C4-2B (cell line): ENCODE measurements at regions not wholly inside any gene's neighbourhood (a gene's known extent, or its start where the extent isn't known, plus 50 kb on each side); places are given as distances from the start of the nearest gene placed in this dataset.
A peak's percentile ranks its signal among the peaks of the same experiment; 100 is the strongest.

Experiments used
- H3K27ac ChIP-seq: fragments of 450-650 bp; 2 replicates; pipeline ENCODE4 v1.5.1; 2017
- ZFX ChIP-seq: fragments of 450-650 bp; IDR thresholded peaks from 2 replicates; pipeline ENCODE4 v1.6.1; 2017
- TF ChIP-seq, protein P1 (sequence below): fragments of 450-650 bp; conservative IDR thresholded peaks from 2 replicates; pipeline ENCODE4 v1.5.1; 2017; ENCODE audit warnings: mild to moderate bottlenecking

- H3K27ac ChIP-seq: no peak overlapping the region
- TF ChIP-seq ZFX: no peak
- TF ChIP-seq, protein P1, sequence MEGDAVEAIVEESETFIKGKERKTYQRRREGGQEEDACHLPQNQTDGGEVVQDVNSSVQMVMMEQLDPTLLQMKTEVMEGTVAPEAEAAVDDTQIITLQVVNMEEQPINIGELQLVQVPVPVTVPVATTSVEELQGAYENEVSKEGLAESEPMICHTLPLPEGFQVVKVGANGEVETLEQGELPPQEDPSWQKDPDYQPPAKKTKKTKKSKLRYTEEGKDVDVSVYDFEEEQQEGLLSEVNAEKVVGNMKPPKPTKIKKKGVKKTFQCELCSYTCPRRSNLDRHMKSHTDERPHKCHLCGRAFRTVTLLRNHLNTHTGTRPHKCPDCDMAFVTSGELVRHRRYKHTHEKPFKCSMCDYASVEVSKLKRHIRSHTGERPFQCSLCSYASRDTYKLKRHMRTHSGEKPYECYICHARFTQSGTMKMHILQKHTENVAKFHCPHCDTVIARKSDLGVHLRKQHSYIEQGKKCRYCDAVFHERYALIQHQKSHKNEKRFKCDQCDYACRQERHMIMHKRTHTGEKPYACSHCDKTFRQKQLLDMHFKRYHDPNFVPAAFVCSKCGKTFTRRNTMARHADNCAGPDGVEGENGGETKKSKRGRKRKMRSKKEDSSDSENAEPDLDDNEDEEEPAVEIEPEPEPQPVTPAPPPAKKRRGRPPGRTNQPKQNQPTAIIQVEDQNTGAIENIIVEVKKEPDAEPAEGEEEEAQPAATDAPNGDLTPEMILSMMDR: no peak
Measured at GRCh38 chr2:18467749-18468360, 92.6 kb downstream of the RDH14 start.

GRCh38 chr2:18465979-18466378 lies 94.5 kb downstream of the RDH14 start:
- no peak overlapping the region for H3K27ac ChIP-seq
- no peak for TF ChIP-seq ZFX
- TF ChIP-seq, protein P1: no peak

GRCh38 chr2:18464913-18465312 lies 95.5 kb downstream of the RDH14 start:
- no peak overlapping the region for H3K27ac ChIP-seq
- TF ChIP-seq, protein P1: no peak
- no peak for TF ChIP-seq ZFX

- no peak for TF ChIP-seq ZFX
- TF ChIP-seq, protein P1: no peak
- H3K27ac ChIP-seq: no peak overlapping the region
Measured at GRCh38 chr2:18456026-18456425, 104.4 kb downstream of the RDH14 start.

GRCh38 chr2:18455236-18455862 lies 105.1 kb downstream of the RDH14 start:
- TF ChIP-seq, protein P1: peak; percentile 46
- no peak for TF ChIP-seq ZFX
- H3K27ac ChIP-seq: no peak overlapping the region

- H3K27ac ChIP-seq: no peak overlapping the region
Measured at GRCh38 chr2:18454692-18455235, 105.7 kb downstream of the RDH14 start.

GRCh38 chr2:18446715-18447114 lies 113.7 kb downstream of the RDH14 start:
- H3K27ac ChIP-seq: no peak overlapping the region
- TF ChIP-seq, protein P1: no peak
- no peak for TF ChIP-seq ZFX

More at GRCh38 chr2:18454692-18455235, 105.7 kb downstream of the RDH14 start:
- no peak for TF ChIP-seq ZFX
- TF ChIP-seq, protein P1: no peak
